ENCODE measurements at regions not wholly inside any gene's neighbourhood (a gene's known extent, or its start where the extent isn't known, plus 50 kb on each side); places are given as distances from the start of the nearest gene placed in this dataset.

DNA sequence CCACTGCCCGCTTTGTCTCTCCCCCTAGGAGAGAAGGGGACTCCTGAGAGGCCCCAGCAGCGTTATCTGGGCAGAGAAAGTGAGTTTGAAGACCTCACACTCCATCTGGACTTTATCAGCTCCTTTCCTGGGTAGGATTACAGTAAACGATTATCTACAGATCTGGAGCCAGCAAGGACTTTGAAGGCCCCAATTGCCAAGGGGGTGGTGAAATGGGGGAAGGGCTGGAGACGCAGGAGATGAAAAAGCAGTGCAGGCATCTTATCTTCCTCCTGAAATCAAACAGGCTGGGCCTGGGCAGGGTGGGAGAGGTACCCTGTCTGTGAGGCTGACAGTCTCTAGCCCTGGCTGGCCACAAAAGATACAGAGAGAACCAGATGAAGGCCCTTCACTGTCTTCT, 105.8 kb upstream of the MSX2 start:
- no peaks in the 10 kb centered on the region for H3K9me3 ChIP-seq (ENCODE audit: control insufficient read depth, insufficient read depth, low read depth, low read length)
- no peaks in the 10 kb centered on the region for H3K79me2 ChIP-seq (ENCODE audit: control insufficient read depth, insufficient read depth, low read length)
- no peak overlapping the region for H3K27ac ChIP-seq (ENCODE audit: insufficient read depth, low read length)
- H2AFZ ChIP-seq (ENCODE audit: low read length), result no peak overlapping the region
- no peaks in the 10 kb centered on the region for H3K36me3 ChIP-seq (ENCODE audit: control insufficient read depth, insufficient read depth, low read length)
- no peak overlapping the region for H3K9ac ChIP-seq (ENCODE audit: insufficient read depth, low read length)
- DNase-seq (ENCODE audit: low read depth in 2 of 2), result no peak
- no peak overlapping the region for H3K4me3 ChIP-seq (replicated peaks in 1 of 4; ENCODE audit: control extremely low read depth in 1 of 4, insufficient read depth in 1 of 4, low read depth in 3 of 4, low read length in 4 of 4)
- H3K4me2 ChIP-seq (ENCODE audit: extremely low read depth, insufficient read depth, low read length), result no peak overlapping the region
- H4K20me1 ChIP-seq (ENCODE audit: control insufficient read depth, extremely low read depth, insufficient read depth, low read length), result no peaks in the 10 kb centered on the region
- no peaks in the 10 kb centered on the region for H3K4me1 ChIP-seq (ENCODE audit: control insufficient read depth, extremely low read depth, insufficient read depth, low read length)
- no peak for TF ChIP-seq EZH2 (IDR thresholded peaks at IDR 0.05; ENCODE audit: low read length, missing control alignments)
- TF ChIP-seq, protein P1, sequence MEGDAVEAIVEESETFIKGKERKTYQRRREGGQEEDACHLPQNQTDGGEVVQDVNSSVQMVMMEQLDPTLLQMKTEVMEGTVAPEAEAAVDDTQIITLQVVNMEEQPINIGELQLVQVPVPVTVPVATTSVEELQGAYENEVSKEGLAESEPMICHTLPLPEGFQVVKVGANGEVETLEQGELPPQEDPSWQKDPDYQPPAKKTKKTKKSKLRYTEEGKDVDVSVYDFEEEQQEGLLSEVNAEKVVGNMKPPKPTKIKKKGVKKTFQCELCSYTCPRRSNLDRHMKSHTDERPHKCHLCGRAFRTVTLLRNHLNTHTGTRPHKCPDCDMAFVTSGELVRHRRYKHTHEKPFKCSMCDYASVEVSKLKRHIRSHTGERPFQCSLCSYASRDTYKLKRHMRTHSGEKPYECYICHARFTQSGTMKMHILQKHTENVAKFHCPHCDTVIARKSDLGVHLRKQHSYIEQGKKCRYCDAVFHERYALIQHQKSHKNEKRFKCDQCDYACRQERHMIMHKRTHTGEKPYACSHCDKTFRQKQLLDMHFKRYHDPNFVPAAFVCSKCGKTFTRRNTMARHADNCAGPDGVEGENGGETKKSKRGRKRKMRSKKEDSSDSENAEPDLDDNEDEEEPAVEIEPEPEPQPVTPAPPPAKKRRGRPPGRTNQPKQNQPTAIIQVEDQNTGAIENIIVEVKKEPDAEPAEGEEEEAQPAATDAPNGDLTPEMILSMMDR (conservative IDR thresholded peaks at IDR 0.05 in 1 of 2, IDR thresholded peaks at IDR 0.05 in 1 of 2; ENCODE audit: low read depth in 1 of 2, low read length in 2 of 2), result no peak
- no peaks in the 10 kb centered on the region for H3K27me3 ChIP-seq (ENCODE audit: control insufficient read depth, insufficient read depth, low read length)

DNA sequence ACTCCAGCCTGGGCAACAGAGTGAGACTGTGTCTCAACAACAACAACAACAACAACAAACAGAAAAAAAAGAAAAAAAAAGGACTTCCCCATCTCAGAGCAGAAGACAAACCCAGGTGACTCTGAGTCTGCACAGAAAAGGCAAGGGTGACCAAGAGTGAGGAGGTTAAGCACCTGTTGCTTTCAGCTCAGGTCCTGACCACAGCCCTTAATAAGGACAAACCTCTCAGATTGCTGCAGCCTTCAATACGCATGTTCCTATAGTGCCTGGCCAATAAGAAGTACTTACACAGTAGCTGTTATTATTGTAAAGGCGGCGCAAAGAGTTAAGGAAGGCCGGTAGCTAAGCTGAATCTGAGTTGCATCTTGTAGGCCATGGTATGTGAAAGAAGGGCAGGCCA, 102.3 kb upstream of the MSX2 start:
- Histone ChIP-seq H3K4me1 (ENCODE audit: control insufficient read depth, extremely low read depth, insufficient read depth, low read length) (no peaks in the 10 kb centered on the region), H3K9me3 (ENCODE audit: control insufficient read depth, insufficient read depth, low read depth, low read length) (no peaks in the 10 kb centered on the region), H3K4me2 (ENCODE audit: extremely low read depth, insufficient read depth, low read length) (no peak overlapping the region), H2AFZ (ENCODE audit: low read length) (no peak overlapping the region), H3K27me3 (ENCODE audit: control insufficient read depth, insufficient read depth, low read length) (no peaks in the 10 kb centered on the region), H4K20me1 (ENCODE audit: control insufficient read depth, extremely low read depth, insufficient read depth, low read length) (no peaks in the 10 kb centered on the region), H3K27ac (ENCODE audit: insufficient read depth, low read length) (no peak overlapping the region), H3K9ac (ENCODE audit: insufficient read depth, low read length) (no peak overlapping the region), H3K4me3 (replicated peaks in 1 of 4; ENCODE audit: control extremely low read depth in 1 of 4, insufficient read depth in 1 of 4, low read depth in 3 of 4, low read length in 4 of 4) (no peak overlapping the region), H3K36me3 (ENCODE audit: control insufficient read depth, insufficient read depth, low read length) (no peaks in the 10 kb centered on the region), H3K79me2 (ENCODE audit: control insufficient read depth, insufficient read depth, low read length) (no peaks in the 10 kb centered on the region)
- no peak for TF ChIP-seq EZH2 (IDR thresholded peaks at IDR 0.05; ENCODE audit: low read length, missing control alignments)
- TF ChIP-seq, protein P1 (conservative IDR thresholded peaks at IDR 0.05 in 1 of 2, IDR thresholded peaks at IDR 0.05 in 1 of 2; ENCODE audit: low read depth in 1 of 2, low read length in 2 of 2), result no peak
- DNase-seq (ENCODE audit: low read depth in 2 of 2), result no peak

DNA sequence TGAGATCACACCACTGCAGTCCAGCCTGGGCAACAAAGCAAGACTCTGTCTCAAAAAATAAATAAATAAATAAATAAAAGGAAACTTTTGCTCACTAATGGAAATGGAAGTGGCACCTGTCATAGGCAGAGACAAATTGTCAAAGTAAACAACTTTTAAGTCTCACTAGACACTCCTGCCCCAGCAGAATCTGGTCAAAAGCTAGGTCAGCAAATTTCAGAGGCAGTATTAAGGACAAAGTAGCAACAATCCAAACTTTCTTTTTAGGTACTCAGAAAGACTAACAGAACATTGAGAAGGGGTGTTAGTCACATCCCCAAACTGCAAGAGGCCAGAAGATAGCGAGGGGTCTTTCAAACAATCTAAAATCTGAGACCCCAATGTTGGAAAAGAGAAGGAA, 101.4 kb upstream of the MSX2 start:
- Histone ChIP-seq H4K20me1 (ENCODE audit: control insufficient read depth, extremely low read depth, insufficient read depth, low read length) (no peaks in the 10 kb centered on the region), H3K27me3 (ENCODE audit: control insufficient read depth, insufficient read depth, low read length) (no peaks in the 10 kb centered on the region), H3K4me1 (ENCODE audit: control insufficient read depth, extremely low read depth, insufficient read depth, low read length) (no peaks in the 10 kb centered on the region), H2AFZ (ENCODE audit: low read length) (no peak overlapping the region), H3K36me3 (ENCODE audit: control insufficient read depth, insufficient read depth, low read length) (no peaks in the 10 kb centered on the region), H3K4me2 (ENCODE audit: extremely low read depth, insufficient read depth, low read length) (no peak overlapping the region), H3K9ac (ENCODE audit: insufficient read depth, low read length) (no peak overlapping the region), H3K27ac (ENCODE audit: insufficient read depth, low read length) (no peak overlapping the region), H3K79me2 (ENCODE audit: control insufficient read depth, insufficient read depth, low read length) (no peaks in the 10 kb centered on the region), H3K9me3 (ENCODE audit: control insufficient read depth, insufficient read depth, low read depth, low read length) (no peaks in the 10 kb centered on the region), H3K4me3 (replicated peaks in 1 of 4; ENCODE audit: control extremely low read depth in 1 of 4, insufficient read depth in 1 of 4, low read depth in 3 of 4, low read length in 4 of 4) (no peak overlapping the region)
- TF ChIP-seq, protein P1 (conservative IDR thresholded peaks at IDR 0.05 in 1 of 2, IDR thresholded peaks at IDR 0.05 in 1 of 2; ENCODE audit: low read depth in 1 of 2, low read length in 2 of 2), result no peak
- no peak for TF ChIP-seq EZH2 (IDR thresholded peaks at IDR 0.05; ENCODE audit: low read length, missing control alignments)
- no peak for DNase-seq (ENCODE audit: low read depth in 2 of 2)
